ENCODE measurements at regions not wholly inside any gene's neighbourhood (a gene's known extent, or its start where the extent isn't known, plus 50 kb on each side); places are given as distances from the start of the nearest gene placed in this dataset.

DNA sequence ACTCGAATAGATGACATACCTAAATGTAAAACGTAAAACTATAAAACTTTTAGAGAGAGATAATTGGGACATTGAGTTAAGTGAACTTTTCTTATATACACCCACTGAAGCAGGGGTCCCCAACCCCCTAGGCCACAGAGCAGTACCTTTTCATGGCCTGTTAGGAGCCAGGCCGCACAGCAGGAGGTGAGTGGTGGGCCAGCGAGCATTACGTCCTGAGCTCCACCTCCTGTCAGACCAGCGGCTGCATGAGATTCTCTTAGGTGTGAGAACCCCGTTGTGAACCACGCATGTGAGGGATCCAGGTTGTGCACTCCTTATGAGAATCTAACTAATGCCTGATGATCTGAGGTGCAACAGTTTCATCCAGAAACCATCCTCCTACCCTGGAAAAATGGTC, 114.8 kb downstream of the HMX1 start:
- Histone ChIP-seq H3K36me3 (no peaks in the 10 kb centered on the region), H3K27ac (no peak overlapping the region), H3K9me3 (no peaks in the 10 kb centered on the region), H3K4me3 (no peak overlapping the region), H3K27me3 (peaks cover 0 to under 1% (median 0%) of the 10 kb centered on the region in 3 donors), H3K4me1 (no peaks in the 10 kb centered on the region)
- intact Hi-C loops (cut with DNase I): no loop called here
- 73 to 79% methylated on average over 8 of the region's 8 CpGs for WGBS, 2 donors
- DNase-seq: peak; percentile 39
- TF ChIP-seq POLR2A (IDR thresholded peaks at IDR 0.05) (no peak), CTCF (IDR thresholded peaks at IDR 0.05) (no peak), POLR2AphosphoS5 (IDR thresholded peaks at IDR 0.05) (no peak), EP300 (IDR thresholded peaks at IDR 0.05) (no peak)

GRCh38 chr4:8754634-8755589, 116.7 kb downstream of the HMX1 start:
- TF ChIP-seq POLR2A (IDR thresholded peaks at IDR 0.05): no peak
- TF ChIP-seq POLR2AphosphoS5 (IDR thresholded peaks at IDR 0.05): no peak
- no peak for TF ChIP-seq EP300 (IDR thresholded peaks at IDR 0.05)
- no peak for TF ChIP-seq CTCF (IDR thresholded peaks at IDR 0.05)
- no peaks in the 10 kb centered on the region for H3K4me1 ChIP-seq
- H3K27ac ChIP-seq: no peak overlapping the region
- 89 to 91% methylated on average over 23 of the region's 23 CpGs for WGBS, 2 donors
- no peak overlapping the region for H3K4me3 ChIP-seq
- no peaks in the 10 kb centered on the region for H3K36me3 ChIP-seq
- intact Hi-C loops (cut with DNase I): no loop called here
- no peaks in the 10 kb centered on the region for H3K27me3 ChIP-seq
- DNase-seq: peak; percentile 47
- H3K9me3 ChIP-seq: no peaks in the 10 kb centered on the region

DNA sequence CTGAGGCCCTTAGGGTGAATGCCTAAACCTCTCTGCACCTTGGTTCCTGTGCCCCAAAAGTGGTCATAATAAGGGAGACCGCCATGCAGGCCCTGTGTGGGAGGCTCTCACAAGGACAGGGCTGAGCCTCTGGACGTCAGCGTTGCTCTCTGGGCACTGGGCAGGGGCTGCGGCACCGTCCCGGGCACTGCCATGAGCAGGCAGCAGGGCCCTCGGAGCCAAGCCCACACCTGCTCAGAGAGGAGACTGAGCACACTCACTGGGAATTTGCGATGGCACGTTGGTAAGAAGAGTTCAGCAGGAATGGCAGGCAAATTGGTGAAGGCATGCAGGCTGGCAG, 123.4 kb downstream of the HMX1 start:
- H3K9me3 ChIP-seq: no peaks in the 10 kb centered on the region
- DNase-seq: peak; percentile 50
- H3K36me3 ChIP-seq: no peaks in the 10 kb centered on the region
- TF ChIP-seq EP300 (IDR thresholded peaks at IDR 0.05) (no peak), POLR2AphosphoS5 (IDR thresholded peaks at IDR 0.05) (no peak), POLR2A (IDR thresholded peaks at IDR 0.05) (no peak), CTCF (IDR thresholded peaks at IDR 0.05) (no peak)
- intact Hi-C loops (cut with DNase I): no loop called here
- H3K4me3 ChIP-seq: no peak overlapping the region
- H3K4me1 ChIP-seq: no peaks in the 10 kb centered on the region
- WGBS, 2 donors: 92 to 93% methylated on average over 9 of the region's 9 CpGs
- H3K27me3 ChIP-seq: peaks cover 0 to 27% (median 0%) of the 10 kb centered on the region in 3 donors
- no peak overlapping the region for H3K27ac ChIP-seq

DNA sequence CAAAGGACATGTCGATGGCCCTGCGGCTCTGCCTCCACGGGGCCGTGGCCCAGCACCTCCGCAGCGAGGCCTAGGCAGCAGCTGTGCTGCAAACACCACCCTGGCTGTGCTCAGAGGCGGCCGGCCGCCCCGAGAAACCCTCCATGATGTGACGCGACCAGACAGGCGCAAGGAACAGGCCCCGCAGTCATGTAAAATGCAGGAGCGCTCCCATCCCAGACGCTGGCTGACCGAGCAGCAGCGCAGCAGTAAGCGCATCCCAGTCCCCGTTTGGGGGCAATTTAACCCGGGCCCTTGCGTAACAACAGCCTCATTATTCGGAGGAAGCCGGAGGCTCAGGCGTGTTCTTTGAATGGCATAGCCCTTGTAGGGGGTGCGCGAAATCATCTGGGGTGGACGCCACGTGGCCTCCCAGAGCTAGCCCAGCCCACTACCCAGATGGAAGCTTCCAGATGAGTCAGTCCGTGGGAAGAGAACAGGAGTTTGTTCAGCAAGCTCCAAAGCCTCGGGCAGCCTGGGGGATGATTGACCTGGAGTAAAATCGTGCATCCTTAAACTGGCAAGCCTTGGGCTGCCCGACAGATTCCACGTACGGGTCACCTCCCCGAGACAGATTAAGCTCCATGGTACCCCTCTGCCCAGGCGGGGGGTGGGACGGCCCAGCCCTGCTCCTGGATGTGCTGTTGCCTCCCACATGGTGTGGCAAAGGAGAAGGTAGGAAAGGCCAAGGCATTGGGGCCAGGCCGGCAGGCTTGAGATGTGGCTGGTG, 124.0 kb downstream of the HMX1 start:
- Histone ChIP-seq H3K27me3 (peaks cover 0 to 27% (median 0%) of the 10 kb centered on the region in 3 donors), H3K4me3 (no peak overlapping the region), H3K4me1 (no peaks in the 10 kb centered on the region), H3K9me3 (no peaks in the 10 kb centered on the region), H3K36me3 (no peaks in the 10 kb centered on the region), H3K27ac (no peak overlapping the region)
- 83 to 84% methylated on average over 39 of the region's 39 CpGs for WGBS, 2 donors
- no peak for TF ChIP-seq EP300 (IDR thresholded peaks at IDR 0.05)
- peak; percentile 50 for DNase-seq
- intact Hi-C loops (cut with DNase I): no loop called here
